H1 (cell line): ENCODE measurements at regions not wholly inside any gene's neighbourhood (a gene's known extent, or its start where the extent isn't known, plus 50 kb on each side); places are given as distances from the start of the nearest gene placed in this dataset.

Experiments
- CTCF ChIA-PET: fragments of 300-600 bp; sonication (Branson Sonifier 250); formaldehyde crosslinking; loops from one replicate; lab custom pipeline; 2021; ENCODE audit not compliant: partially characterized antibody; lab: Charles Lee
- POLR2A ChIA-PET: fragments of 300-600 bp; sonication (Branson Sonifier 250); formaldehyde crosslinking; loops from one replicate; lab custom pipeline; 2021; ENCODE audit warnings: inconsistent platforms; ENCODE audit not compliant: partially characterized antibody; lab: Charles Lee
- DNase-seq, 2 experiments: peaks; one replicate each; pipeline versions ENCODE4 v3.0.0 to v3.0.0-alpha.2; 2010 to 2022; ENCODE audit warnings: low spot score in 2 of 2, low read depth in 1 of 2, mixed read lengths in 1 of 2
- FAIRE-seq: peaks from 2 replicates; lab custom pipeline; 2011; peaks lifted over from hg19 to GRCh38; lab: Jason Lieb, UNC
- H2AFZ ChIP-seq: 2 replicates; pipeline ENCODE4 v1.8.1; 2012; ENCODE audit warnings: low read length, inconsistent platforms
- H2AK5ac ChIP-seq: 2 replicates; pipeline ENCODE4 v1.6.1; 2013; ENCODE audit warnings: low read depth, low read length
- H2BK120ac ChIP-seq: replicated peaks from 2 replicates; pipeline ENCODE3; 2013; ENCODE audit warnings: low read depth, low read length, inconsistent platforms
- H2BK12ac ChIP-seq: 2 replicates; pipeline ENCODE4 v1.6.1; 2013; ENCODE audit warnings: low read depth, low read length
- H2BK15ac ChIP-seq: 2 replicates; pipeline ENCODE4 v1.6.1; 2013; ENCODE audit warnings: low read length
- H2BK20ac ChIP-seq: 2 replicates; pipeline ENCODE4 v1.6.1; 2013; ENCODE audit warnings: low read length
- H2BK5ac ChIP-seq: 2 replicates; pipeline ENCODE4 v1.6.1; 2013; ENCODE audit warnings: low read depth, low read length
- H3K14ac ChIP-seq: 2 replicates; pipeline ENCODE4 v1.6.1; 2013; ENCODE audit warnings: inconsistent platforms; ENCODE audit not compliant: insufficient read length
- H3K18ac ChIP-seq: 2 replicates; pipeline ENCODE4 v1.6.1; 2013; ENCODE audit warnings: low read length; ENCODE audit errors: extremely low read depth
- H3K23ac ChIP-seq: 2 replicates; pipeline ENCODE4 v1.6.1; 2013; ENCODE audit warnings: inconsistent platforms; ENCODE audit not compliant: insufficient read length
- H3K23me2 ChIP-seq: 2 replicates; pipeline ENCODE4 v1.6.1; 2013; ENCODE audit warnings: low read depth, low read length
- H3K27ac ChIP-seq: 2 replicates; pipeline ENCODE4 v1.6.1; 2011; ENCODE audit warnings: low read depth, low read length, inconsistent platforms
- H3K27me3 ChIP-seq, 4 experiments: replicated peaks in 1 of 4; 1 replicate in 1 of 4; 2 replicates in 3 of 4; pipeline versions ENCODE4 v1.6.1 to v1.8.1; 2011 to 2013; ENCODE audit warnings: low read length in 3 of 4, mild to moderate bottlenecking in 3 of 4, inconsistent platforms in 2 of 4, mixed read lengths in 2 of 4, moderate library complexity in 1 of 4; ENCODE audit not compliant: control insufficient read depth in 3 of 4, insufficient read depth in 3 of 4; ENCODE audit errors: extremely low read depth in 1 of 4
- H3K36me3 ChIP-seq, 4 experiments: 2 replicates each; pipeline versions ENCODE4 v1.6.1 to v1.8.1; 2011 to 2013; ENCODE audit warnings: mild to moderate bottlenecking in 4 of 4, low read length in 3 of 4, moderate library complexity in 2 of 4, control low read depth in 1 of 4, inconsistent platforms in 1 of 4; ENCODE audit not compliant: insufficient read depth in 4 of 4, control insufficient read depth in 2 of 4
- H3K4ac ChIP-seq: replicated peaks from 2 replicates; pipeline ENCODE3; 2013; ENCODE audit warnings: low read length, low read depth, mixed read lengths, inconsistent platforms; ENCODE audit not compliant: insufficient read length
- H3K4me1 ChIP-seq, 4 experiments: replicated peaks in 1 of 4; 1 replicate in 1 of 4; 2 replicates in 3 of 4; pipeline versions ENCODE4 v1.6.1 to v1.8.1; 2011 to 2013; ENCODE audit warnings: low read length in 3 of 4, inconsistent platforms in 2 of 4, mixed read lengths in 1 of 4; ENCODE audit not compliant: insufficient read depth in 4 of 4, control insufficient read depth in 3 of 4
- H3K4me2 ChIP-seq, 2 experiments: 2 replicates each; pipeline versions ENCODE4 v1.6.1 to v1.8.1; 2011 to 2013; ENCODE audit warnings: low read depth in 2 of 2, low read length in 2 of 2, control low read depth in 1 of 2, inconsistent platforms in 1 of 2, mild to moderate bottlenecking in 1 of 2; ENCODE audit not compliant: insufficient read depth in 1 of 2
- H3K4me3 ChIP-seq, 4 experiments: fragments of 200-600, 300-600 bp in 1 of 4; sonication (generic), shearing (Covaris generic), sonication (Bioruptor Twin) in 1 of 4; 2 replicates each; pipeline versions ENCODE4 v1.5.1 to v1.8.1; 2011 to 2016; ENCODE audit warnings: low read length in 4 of 4, low read depth in 3 of 4, control low read depth in 2 of 4, inconsistent platforms in 2 of 4, mild to moderate bottlenecking in 2 of 4, mixed read lengths in 1 of 4, moderate library complexity in 1 of 4; ENCODE audit not compliant: insufficient read depth in 2 of 4; ENCODE audit errors: extremely low read depth in 1 of 4
- H3K56ac ChIP-seq: replicated peaks from 2 replicates; pipeline ENCODE3; 2013; ENCODE audit warnings: low read depth, mild to moderate bottlenecking, mixed read lengths, low read length, inconsistent platforms; ENCODE audit not compliant: insufficient read length
- H3K79me1 ChIP-seq: 2 replicates; pipeline ENCODE4 v1.6.1; 2013; ENCODE audit warnings: low read depth, low read length, control low read depth
- H3K79me2 ChIP-seq, 2 experiments: 2 replicates each; pipeline versions ENCODE4 v1.6.1 to v1.8.1; 2012 to 2013; ENCODE audit warnings: low read length in 2 of 2, mild to moderate bottlenecking in 2 of 2, inconsistent platforms in 1 of 2; ENCODE audit not compliant: insufficient read depth in 2 of 2, control insufficient read depth in 1 of 2
- H3K9ac ChIP-seq, 4 experiments: replicated peaks in 1 of 4; 1 replicate in 1 of 4; 2 replicates in 3 of 4; pipeline versions ENCODE4 v1.6.1 to v1.8.1; 2011 to 2013; ENCODE audit warnings: low read depth in 3 of 4, low read length in 3 of 4, control low read depth in 2 of 4, mild to moderate bottlenecking in 2 of 4, moderate library complexity in 2 of 4, inconsistent platforms in 1 of 4; ENCODE audit errors: extremely low read depth in 1 of 4
- H3K9me3 ChIP-seq, 2 experiments: 2 replicates each; pipeline versions ENCODE4 v1.6.1 to v1.8.1; 2012 to 2013; ENCODE audit warnings: mild to moderate bottlenecking in 2 of 2, moderate library complexity in 2 of 2, control low read depth in 1 of 2, inconsistent platforms in 1 of 2, low read depth in 1 of 2, low read length in 1 of 2, mixed read lengths in 1 of 2; ENCODE audit not compliant: insufficient read depth in 2 of 2
- H4K20me1 ChIP-seq, 2 experiments: replicated peaks in 1 of 2; 2 replicates each; pipeline versions ENCODE3 to v1.8.1; 2011 to 2013; ENCODE audit warnings: inconsistent platforms in 2 of 2, low read length in 2 of 2, mild to moderate bottlenecking in 1 of 2; ENCODE audit not compliant: insufficient read depth in 2 of 2, control insufficient read depth in 1 of 2
- H4K5ac ChIP-seq: 2 replicates; pipeline ENCODE4 v1.6.1; 2013; ENCODE audit warnings: low read length, low read depth, mixed read lengths, inconsistent platforms; ENCODE audit not compliant: insufficient read length
- H4K8ac ChIP-seq: 2 replicates; pipeline ENCODE4 v1.8.0; 2013; ENCODE audit warnings: mild to moderate bottlenecking, moderate library complexity, low read length, inconsistent platforms; ENCODE audit not compliant: insufficient read depth; ENCODE audit errors: extremely low read depth
- H4K91ac ChIP-seq: replicated peaks from 2 replicates; pipeline ENCODE3; 2013; ENCODE audit warnings: low read length, mixed read lengths, inconsistent platforms; ENCODE audit not compliant: insufficient read length
- ASH2L ChIP-seq: fragments of 200-600, 300-600 bp; sonication (generic); IDR thresholded peaks from one replicate; pipeline ENCODE4 v1.7.1; 2017; ENCODE audit warnings: low read length
- CHD1 ChIP-seq: IDR thresholded peaks from 2 replicates; pipeline ENCODE4 v1.6.1; 2012; ENCODE audit warnings: low read depth, low read length, improper control_type of control experiment
- CHD2 ChIP-seq: IDR thresholded peaks from 2 replicates; pipeline ENCODE4 v1.6.1; 2012; ENCODE audit warnings: low read length, improper control_type of control experiment
- CREB1 ChIP-seq: IDR thresholded peaks from 2 replicates; pipeline ENCODE4 v1.6.1; 2012; ENCODE audit warnings: inconsistent platforms
- KDM1A ChIP-seq: fragments of 200-600, 300-600 bp; sonication (generic); IDR thresholded peaks from 2 replicates; pipeline ENCODE4 v1.7.1; 2016; ENCODE audit warnings: mild to moderate bottlenecking, low read length, borderline replicate concordance
- KDM4A ChIP-seq: IDR thresholded peaks from one replicate; pipeline ENCODE4 v1.7.1; 2012; ENCODE audit warnings: low read depth, mild to moderate bottlenecking, moderate library complexity, low read length, inconsistent platforms; ENCODE audit not compliant: severe bottlenecking
- RAD21 ChIP-seq, 2 experiments: IDR thresholded peaks in 1 of 2; conservative IDR thresholded peaks in 1 of 2; 2 replicates each; pipeline ENCODE4 v1.6.1; 2011; ENCODE audit warnings: low read depth in 2 of 2, low read length in 2 of 2, improper control_type of control experiment in 1 of 2, inconsistent platforms in 1 of 2, mild to moderate bottlenecking in 1 of 2, moderate library complexity in 1 of 2
- RBBP5 ChIP-seq: IDR thresholded peaks from 2 replicates; pipeline ENCODE4 v1.7.1; 2012; ENCODE audit warnings: low read depth, mild to moderate bottlenecking, inconsistent platforms, low read length, moderate library complexity, borderline replicate concordance
- RNF2 ChIP-seq: fragments of 200-900, 300-1000 bp; sonication (generic); IDR thresholded peaks from 2 replicates; pipeline ENCODE4 v1.7.1; 2016; ENCODE audit warnings: borderline replicate concordance, low read depth, mild to moderate bottlenecking, antibody characterized with exemption, low read length; ENCODE audit not compliant: poor library complexity, severe bottlenecking; ENCODE audit errors: missing control alignments
- SIX5 ChIP-seq: IDR thresholded peaks from 2 replicates; pipeline ENCODE4 v1.6.1; 2011; ENCODE audit warnings: mild to moderate bottlenecking, low read depth, low read length
- SP1 ChIP-seq: IDR thresholded peaks from 2 replicates; pipeline ENCODE4 v1.6.1; 2011; ENCODE audit warnings: low read depth, low read length
- TBP ChIP-seq: IDR thresholded peaks from 2 replicates; pipeline ENCODE4 v1.6.1; 2011; ENCODE audit warnings: low read depth, low read length, improper control_type of control experiment
- TCF12 ChIP-seq: IDR thresholded peaks from 2 replicates; pipeline ENCODE4 v1.6.1; 2011; ENCODE audit warnings: low read depth, mild to moderate bottlenecking, low read length
- TEAD4 ChIP-seq: IDR thresholded peaks from 2 replicates; pipeline ENCODE4 v1.6.1; 2012; ENCODE audit warnings: low read depth, low read length, inconsistent platforms, mixed read lengths
- YY1 ChIP-seq: IDR thresholded peaks from 2 replicates; pipeline ENCODE4 v1.6.1; 2011; ENCODE audit warnings: low read depth, mild to moderate bottlenecking, low read length
- ZNF274 ChIP-seq: IDR thresholded peaks from 2 replicates; pipeline ENCODE4 v1.7.0; 2012; ENCODE audit warnings: low read length, borderline replicate concordance; ENCODE audit errors: extremely low read depth
- WGBS, 2 experiments: shearing (Covaris generic) in 1 of 2; methylation state at CpG; one replicate each; pipeline versions ENCODE4 v1.1.6 to v1.1.7; 2013 to 2015; ENCODE audit warnings: low lambda C conversion rate in 2 of 2, mixed read lengths in 2 of 2, inconsistent platforms in 1 of 2, low coverage in 1 of 2, missing lambda C conversion rate in 1 of 2; ENCODE audit not compliant: insufficient replicate concordance in 2 of 2, insufficient coverage in 1 of 2, insufficient read length in 1 of 2; ENCODE audit errors: extremely low coverage in 1 of 2, missing lambda C conversion rate in 1 of 2; 5-methylcytosine and 5-hydroxymethylcytosine counted together

DNA sequence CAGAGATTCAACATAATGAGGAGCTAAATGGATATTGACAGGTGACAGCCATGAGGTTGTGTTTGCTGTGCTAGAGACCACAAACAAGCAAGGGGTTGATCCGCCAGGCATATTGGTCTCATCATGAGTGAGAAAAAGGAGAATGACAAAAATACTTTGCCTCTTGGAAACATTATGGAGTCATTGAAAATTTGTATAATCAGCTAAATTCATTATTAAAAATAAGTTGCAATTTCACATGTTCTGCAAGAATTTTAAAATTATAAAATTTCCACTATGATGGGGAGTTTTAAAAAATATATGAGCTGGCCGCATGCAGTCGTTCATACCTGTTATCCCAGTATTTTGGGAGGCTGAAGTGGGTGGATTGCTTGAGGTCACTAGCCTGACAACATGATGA lies 912.3 kb upstream of the SLC35B3 start:
- no peak for FAIRE-seq
- no peak for TF ChIP-seq KDM1A
- no peak for TF ChIP-seq KDM4A
- no peak for TF ChIP-seq CREB1
- TF ChIP-seq RAD21 (IDR thresholded peaks at IDR 0.05 in 1 of 2, conservative IDR thresholded peaks at IDR 0.05 in 1 of 2; ENCODE audit: low read depth in 2 of 2, low read length in 2 of 2), result no peak
- no peak for TF ChIP-seq TEAD4
- TF ChIP-seq ZNF274, result no peak
- no peak for TF ChIP-seq YY1
- TF ChIP-seq SP1, result no peak
- no peak for TF ChIP-seq TBP
- no peak for TF ChIP-seq RBBP5
- TF ChIP-seq ASH2L, result no peak
- TF ChIP-seq TCF12, result no peak
- TF ChIP-seq RNF2, result no peak
- no peak for TF ChIP-seq SIX5
- no peak for TF ChIP-seq CHD2
- no peak for TF ChIP-seq CHD1

More for the DNA sequence above, 912.3 kb upstream of the SLC35B3 start:
- Histone ChIP-seq H3K23ac (no peak overlapping the region), H2AFZ (no peak overlapping the region), H3K9ac (no peak overlapping the region), H2AK5ac (no peak overlapping the region), H4K8ac (no peak overlapping the region), H3K4me1 (peaks cover 0 to 4% (median 2%) of the 10 kb centered on the region in 4 experiments; a peak in 3 of 7 replicates), H3K9me3 (no peaks in the 10 kb centered on the region), H3K27me3 (no peaks in the 10 kb centered on the region), H4K5ac (no peak overlapping the region), H2BK15ac (no peak overlapping the region), H3K4me2 (no peak overlapping the region), H3K4me3 (no peak overlapping the region), H3K79me1 (no peaks in the 10 kb centered on the region), H3K56ac (no peak overlapping the region), H2BK120ac (no peak overlapping the region), H2BK12ac (no peak overlapping the region), H3K27ac (no peak overlapping the region), H3K23me2 (no peaks in the 10 kb centered on the region), H4K20me1 (no peaks in the 10 kb centered on the region), H3K79me2 (no peaks in the 10 kb centered on the region), H3K36me3 (no peaks in the 10 kb centered on the region), H3K18ac (no peak overlapping the region), H4K91ac (no peak overlapping the region), H2BK20ac (no peak overlapping the region), H3K4ac (no peak overlapping the region), H2BK5ac (no peak overlapping the region), H3K14ac (no peak overlapping the region)
- POLR2A ChIA-PET, result no interaction called here
- CTCF ChIA-PET, result interaction anchor here (0.8 kb wide), 1 partner anchor 14 kb away, joined by 3 read pairs; no protein-coding TSS in a partner anchor
- 91% methylated on average over 3 of the region's 3 CpGs; no CpG with 5 or more reads in 1 of the 2 experiments for WGBS, 2 experiments
- DNase-seq, result no peak
